HEK293 (cell line): ENCODE measurements at regions not wholly inside any gene's neighbourhood (a gene's known extent, or its start where the extent isn't known, plus 50 kb on each side); places are given as distances from the start of the nearest gene placed in this dataset.

Experiments used
- GLIS1 ChIP-seq: fragments of 450-650 bp; formaldehyde crosslinking; IDR thresholded peaks from 2 replicates; pipeline ENCODE4 v1.5.1; 2016; ENCODE audit warnings: missing biosample characterization, missing genetic modification characterization
- KLF16 ChIP-seq: fragments of 450-650 bp; formaldehyde crosslinking; IDR thresholded peaks from 2 replicates; pipeline ENCODE4 v1.5.1; 2017; ENCODE audit warnings: missing biosample characterization, missing genetic modification characterization
- SETDB1 ChIP-seq: IDR thresholded peaks from one replicate; pipeline ENCODE4 v1.6.1; 2017; ENCODE audit warnings: mild to moderate bottlenecking, low read length, moderate library complexity, mixed read lengths; ENCODE audit not compliant: insufficient read length
- ZNF121 ChIP-seq: fragments of 450-650 bp; formaldehyde crosslinking; IDR thresholded peaks from 2 replicates; pipeline ENCODE4 v1.5.1; 2016; ENCODE audit warnings: missing biosample characterization, missing genetic modification characterization
- ZNF391 ChIP-seq: fragments of 450-650 bp; formaldehyde crosslinking; IDR thresholded peaks from 2 replicates; pipeline ENCODE4 v1.5.1; 2016; ENCODE audit warnings: low read depth, missing biosample characterization, missing genetic modification characterization, borderline replicate concordance
- ZNF626 ChIP-seq: fragments of 450-650 bp; sonication (Bioruptor Pico); formaldehyde crosslinking; IDR thresholded peaks from 2 replicates; pipeline ENCODE4 v1.5.1; 2018; ENCODE audit warnings: missing biosample characterization, missing genetic modification characterization, inconsistent platforms
- TF ChIP-seq, protein P1 (sequence below): fragments of 450-650 bp; formaldehyde crosslinking; IDR thresholded peaks from 2 replicates; pipeline ENCODE4 v1.5.1; 2016; ENCODE audit warnings: missing biosample characterization, missing genetic modification characterization
- TF ChIP-seq, protein P2 (sequence below): fragments of 450-650 bp; formaldehyde crosslinking; IDR thresholded peaks from 2 replicates; pipeline ENCODE4 v1.5.1; 2016; ENCODE audit warnings: missing biosample characterization, missing genetic modification characterization, low read depth

- no peak for TF ChIP-seq ZNF391 (tag by site-specific recombination)
- TF ChIP-seq, protein P1, sequence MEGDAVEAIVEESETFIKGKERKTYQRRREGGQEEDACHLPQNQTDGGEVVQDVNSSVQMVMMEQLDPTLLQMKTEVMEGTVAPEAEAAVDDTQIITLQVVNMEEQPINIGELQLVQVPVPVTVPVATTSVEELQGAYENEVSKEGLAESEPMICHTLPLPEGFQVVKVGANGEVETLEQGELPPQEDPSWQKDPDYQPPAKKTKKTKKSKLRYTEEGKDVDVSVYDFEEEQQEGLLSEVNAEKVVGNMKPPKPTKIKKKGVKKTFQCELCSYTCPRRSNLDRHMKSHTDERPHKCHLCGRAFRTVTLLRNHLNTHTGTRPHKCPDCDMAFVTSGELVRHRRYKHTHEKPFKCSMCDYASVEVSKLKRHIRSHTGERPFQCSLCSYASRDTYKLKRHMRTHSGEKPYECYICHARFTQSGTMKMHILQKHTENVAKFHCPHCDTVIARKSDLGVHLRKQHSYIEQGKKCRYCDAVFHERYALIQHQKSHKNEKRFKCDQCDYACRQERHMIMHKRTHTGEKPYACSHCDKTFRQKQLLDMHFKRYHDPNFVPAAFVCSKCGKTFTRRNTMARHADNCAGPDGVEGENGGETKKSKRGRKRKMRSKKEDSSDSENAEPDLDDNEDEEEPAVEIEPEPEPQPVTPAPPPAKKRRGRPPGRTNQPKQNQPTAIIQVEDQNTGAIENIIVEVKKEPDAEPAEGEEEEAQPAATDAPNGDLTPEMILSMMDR (tag by site-specific recombination): no peak
- TF ChIP-seq GLIS1: no peak
- TF ChIP-seq SETDB1: no peak
- TF ChIP-seq ZNF121 (tag by site-specific recombination): no peak
- TF ChIP-seq ZNF626 (tag by site-specific recombination): no peak
- no peak for TF ChIP-seq KLF16
- TF ChIP-seq, protein P2, sequence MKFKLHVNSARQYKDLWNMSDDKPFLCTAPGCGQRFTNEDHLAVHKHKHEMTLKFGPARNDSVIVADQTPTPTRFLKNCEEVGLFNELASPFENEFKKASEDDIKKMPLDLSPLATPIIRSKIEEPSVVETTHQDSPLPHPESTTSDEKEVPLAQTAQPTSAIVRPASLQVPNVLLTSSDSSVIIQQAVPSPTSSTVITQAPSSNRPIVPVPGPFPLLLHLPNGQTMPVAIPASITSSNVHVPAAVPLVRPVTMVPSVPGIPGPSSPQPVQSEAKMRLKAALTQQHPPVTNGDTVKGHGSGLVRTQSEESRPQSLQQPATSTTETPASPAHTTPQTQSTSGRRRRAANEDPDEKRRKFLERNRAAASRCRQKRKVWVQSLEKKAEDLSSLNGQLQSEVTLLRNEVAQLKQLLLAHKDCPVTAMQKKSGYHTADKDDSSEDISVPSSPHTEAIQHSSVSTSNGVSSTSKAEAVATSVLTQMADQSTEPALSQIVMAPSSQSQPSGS (tag by site-specific recombination): no peak
These were observed 165.0 kb downstream of the TENT4A start for GRCh38 chr5:6877986-6878828.
